ENCODE measurements at regions not wholly inside any gene's neighbourhood (a gene's known extent, or its start where the extent isn't known, plus 50 kb on each side); places are given as distances from the start of the nearest gene placed in this dataset.

GRCh38 chr1:213492161-213493041 lies 441.4 kb downstream of the RPS6KC1 start:
- TF ChIP-seq CTCF (IDR thresholded peaks at IDR 0.05 in 4 of 5, conservative IDR thresholded peaks at IDR 0.05 in 1 of 5), result no peak
- TF ChIP-seq POLR2A (IDR thresholded peaks at IDR 0.05), result no peak
